NCI-H69 (cell line): ENCODE measurements at regions not wholly inside any gene's neighbourhood (a gene's known extent, or its start where the extent isn't known, plus 50 kb on each side); places are given as distances from the start of the nearest gene placed in this dataset.
"Not testable (repeated sequence)": the region's sequence is repeated elsewhere in the genome, so short reads cannot be mapped to it uniquely, and the experiment has no call there.

Experiments used
- DNase-seq: peaks from one replicate; lab custom pipeline; 2025; lab: John Stamatoyannopoulos, UW

- DNase-seq: no peak
Observed at GRCh38 chr2:8139668-8140200, 542.1 kb upstream of the ID2 start.

- DNase-seq: no peak
Observed at GRCh38 chr2:8141079-8141707, 540.7 kb upstream of the ID2 start.

- no peak for DNase-seq
Observed at GRCh38 chr2:8141780-8142179, 540.1 kb upstream of the ID2 start.

- DNase-seq: no peak
Observed at GRCh38 chr2:8142461-8142860, 539.4 kb upstream of the ID2 start.

- DNase-seq: no peak
Observed at GRCh38 chr2:8144131-8144631, 537.7 kb upstream of the ID2 start.

GRCh38 chr2:8144785-8145184 lies 537.1 kb upstream of the ID2 start:
- DNase-seq: no peak

GRCh38 chr2:8145375-8145774 lies 536.5 kb upstream of the ID2 start:
- not testable (repeated sequence) for DNase-seq

GRCh38 chr2:8146132-8147005 lies 535.5 kb upstream of the ID2 start:
- peak; percentile 14 for DNase-seq

- no peak for DNase-seq
Observed at GRCh38 chr2:8148260-8149006, 533.4 kb upstream of the ID2 start.

GRCh38 chr2:8149007-8149405 lies 532.9 kb upstream of the ID2 start:
- no peak for DNase-seq

- DNase-seq: no peak
Observed at GRCh38 chr2:8149985-8150539, 531.8 kb upstream of the ID2 start.

- DNase-seq: no peak
Observed at GRCh38 chr2:8151888-8152287, 530.0 kb upstream of the ID2 start.

- no peak for DNase-seq
Observed at GRCh38 chr2:8152392-8153257, 529.2 kb upstream of the ID2 start.

- no peak for DNase-seq
Observed at GRCh38 chr2:8153258-8153718, 528.6 kb upstream of the ID2 start.

- DNase-seq: no peak
Observed at GRCh38 chr2:8154270-8154669, 527.6 kb upstream of the ID2 start.

GRCh38 chr2:8154936-8155335 lies 526.9 kb upstream of the ID2 start:
- DNase-seq: no peak

GRCh38 chr2:8157621-8158430 lies 524.0 kb upstream of the ID2 start:
- DNase-seq: no peak

- no peak for DNase-seq
Observed at GRCh38 chr2:8158711-8159110, 523.1 kb upstream of the ID2 start.

GRCh38 chr2:8159211-8159965 lies 522.5 kb upstream of the ID2 start:
- DNase-seq: no peak
